GM19193 (cell line): ENCODE measurements at regions not wholly inside any gene's neighbourhood (a gene's known extent, or its start where the extent isn't known, plus 50 kb on each side); places are given as distances from the start of the nearest gene placed in this dataset.

Experiments used
- POLR2A ChIP-seq: IDR thresholded peaks from 4 replicates; pipeline ENCODE4 v1.6.1; 2011; ENCODE audit not compliant: insufficient read depth, insufficient read length; ENCODE audit errors: extremely low read depth

DNA sequence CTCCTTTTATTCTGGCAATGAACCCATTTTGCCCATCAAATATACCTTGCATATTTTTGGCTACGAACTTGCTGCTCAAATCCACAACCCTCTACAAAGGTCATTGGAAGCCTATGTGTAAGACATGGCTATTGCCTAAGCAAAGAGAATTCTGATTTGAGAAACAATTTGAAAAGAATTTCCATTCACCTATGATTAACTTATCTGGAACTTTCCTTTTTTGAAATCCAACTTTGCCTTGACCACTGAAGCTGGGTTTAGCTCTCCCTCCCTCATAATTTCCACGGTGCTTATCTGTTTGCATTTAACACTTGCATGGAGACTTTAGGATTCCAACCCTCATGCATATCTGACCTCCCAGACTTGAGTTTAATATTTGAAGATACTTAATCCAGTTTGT is 1514.7 kb upstream of the SLC10A2 start:
- TF ChIP-seq POLR2A: no peak

GRCh38 chr13:104577071-104577815 is 1511.0 kb upstream of the SLC10A2 start:
- TF ChIP-seq POLR2A: no peak

DNA sequence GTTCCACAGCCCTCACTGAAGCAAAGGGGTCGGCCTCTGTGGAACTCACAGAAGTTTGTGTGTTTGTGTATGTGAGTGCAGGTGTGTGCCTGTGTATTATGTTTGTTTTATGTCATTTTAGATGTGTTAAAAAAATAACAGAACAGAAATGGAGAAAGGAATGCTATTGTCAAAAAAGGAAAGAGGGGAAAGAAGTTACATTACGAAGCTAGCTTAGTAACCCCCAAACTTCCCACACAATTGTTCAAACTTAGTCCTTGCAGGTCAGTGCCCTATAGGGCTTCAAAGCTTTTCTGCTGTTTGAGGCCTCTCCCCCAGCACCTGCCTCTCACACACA is 1505.6 kb upstream of the SLC10A2 start:
- no peak for TF ChIP-seq POLR2A

DNA sequence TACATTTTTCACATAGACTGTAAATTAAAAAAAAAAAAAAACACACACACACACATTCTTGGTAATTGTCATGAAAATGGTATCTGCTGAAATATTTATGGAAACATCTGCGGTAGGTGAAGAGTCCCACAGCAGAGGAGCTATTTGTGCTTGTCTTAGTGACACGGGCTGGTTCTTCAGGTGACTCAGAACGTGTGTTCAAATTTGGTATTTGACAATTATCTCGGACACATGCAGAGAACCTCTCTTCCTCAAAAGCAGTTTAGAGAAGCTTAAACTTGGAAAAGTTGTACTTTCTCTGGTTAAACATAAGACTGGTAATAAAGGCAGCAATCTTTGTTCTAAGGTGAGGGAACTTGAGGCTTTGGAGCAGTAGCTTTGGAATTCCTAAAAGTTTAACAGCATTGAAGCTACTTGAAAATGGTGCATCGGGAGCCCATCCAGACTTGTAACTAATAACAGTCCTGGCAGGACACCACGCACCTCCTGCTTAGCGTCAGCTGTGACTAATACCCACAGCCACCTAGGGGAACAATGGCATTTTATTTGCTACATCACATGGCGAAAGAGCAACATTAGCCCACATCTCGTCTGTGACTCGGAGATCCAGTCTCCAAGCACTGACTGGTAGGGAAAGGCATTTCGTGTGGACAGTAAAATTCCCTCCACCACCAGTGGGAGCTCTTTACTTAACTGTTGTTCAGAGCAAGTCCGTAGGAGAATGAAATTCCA is 1505.1 kb upstream of the SLC10A2 start:
- TF ChIP-seq POLR2A: no peak

DNA sequence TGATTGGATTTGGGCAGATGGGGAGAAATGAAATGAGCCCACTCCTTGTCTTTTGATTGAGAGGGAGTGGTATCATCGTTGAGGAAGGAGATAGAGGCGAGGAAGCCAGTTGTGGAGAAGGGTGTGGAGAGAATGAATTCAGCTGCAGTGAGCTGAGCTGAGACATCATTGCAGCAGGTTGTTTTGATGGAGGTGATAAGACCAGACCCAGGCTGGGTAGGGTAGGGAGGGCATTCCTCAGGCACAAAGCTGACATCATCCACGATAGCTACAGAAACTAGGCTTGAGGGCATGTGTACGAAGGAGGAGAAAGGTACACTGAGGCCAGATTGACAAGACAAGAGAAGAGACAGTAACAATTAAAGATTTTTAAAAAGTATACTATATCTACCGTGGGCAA is 1500.9 kb upstream of the SLC10A2 start:
- TF ChIP-seq POLR2A: no peak

- TF ChIP-seq POLR2A: no peak
Observed at GRCh38 chr13:104565888-104566287, 1499.7 kb upstream of the SLC10A2 start.

DNA sequence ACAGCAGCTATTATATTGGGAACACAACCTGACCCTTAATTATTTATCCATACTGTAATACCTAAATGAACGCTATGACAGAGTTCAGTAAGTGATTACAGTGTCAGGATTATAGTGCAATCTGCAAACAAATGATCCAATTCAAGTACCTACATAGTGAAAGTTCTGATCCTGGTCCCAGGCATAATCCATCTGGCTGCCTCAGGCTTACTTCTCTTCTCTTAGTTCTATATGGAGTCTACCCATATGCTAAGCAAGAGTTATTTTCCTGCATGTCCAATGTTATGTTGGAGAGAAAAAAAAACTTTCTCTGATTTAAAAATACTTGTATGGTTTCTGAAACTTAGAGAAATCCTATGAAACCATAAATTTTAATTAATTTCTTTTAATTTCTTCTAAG is 1487.7 kb upstream of the SLC10A2 start:
- no peak for TF ChIP-seq POLR2A

DNA sequence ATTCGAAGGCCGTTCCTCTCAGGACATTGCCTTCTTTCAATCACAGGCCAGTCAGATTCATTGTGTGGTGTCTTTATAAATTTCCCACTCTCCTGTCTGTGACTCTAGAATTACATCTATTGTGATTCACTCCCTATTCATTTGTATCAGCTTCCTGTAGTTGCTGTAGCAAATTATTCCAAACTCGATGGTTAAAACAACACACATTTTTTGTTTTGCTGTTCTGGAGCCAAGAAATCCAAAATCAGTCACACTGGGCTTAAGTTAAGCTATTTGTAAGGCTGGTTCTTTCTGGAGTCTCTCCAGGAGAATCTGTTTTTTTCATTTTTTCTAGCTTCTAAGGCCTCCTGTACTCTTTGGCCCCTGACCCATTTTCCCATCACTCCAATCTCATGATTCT is 1487.0 kb upstream of the SLC10A2 start:
- TF ChIP-seq POLR2A: no peak

GRCh38 chr13:104534847-104535246 is 1468.6 kb upstream of the SLC10A2 start:
- TF ChIP-seq POLR2A: no peak

DNA sequence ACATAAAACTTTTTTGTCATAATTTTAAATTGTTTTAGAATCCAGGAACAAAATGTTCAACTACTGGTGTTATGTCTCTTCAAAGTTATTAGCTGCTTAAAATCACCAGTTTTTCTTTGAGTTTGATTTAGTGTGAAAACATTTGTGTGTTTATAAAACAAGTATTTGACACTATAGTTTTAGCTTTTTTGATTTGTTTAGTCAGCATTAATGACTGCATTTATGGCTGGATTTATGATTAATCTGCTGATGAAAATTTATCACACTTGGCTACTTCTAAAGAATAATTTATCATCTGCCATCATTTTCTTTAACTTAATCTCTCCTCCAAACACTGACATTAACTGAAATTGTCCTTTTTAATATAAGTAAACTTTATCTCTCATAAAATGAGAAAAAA is 1465.9 kb upstream of the SLC10A2 start:
- no peak for TF ChIP-seq POLR2A

- TF ChIP-seq POLR2A: no peak
Observed at GRCh38 chr13:104530741-104531140, 1464.5 kb upstream of the SLC10A2 start.

DNA sequence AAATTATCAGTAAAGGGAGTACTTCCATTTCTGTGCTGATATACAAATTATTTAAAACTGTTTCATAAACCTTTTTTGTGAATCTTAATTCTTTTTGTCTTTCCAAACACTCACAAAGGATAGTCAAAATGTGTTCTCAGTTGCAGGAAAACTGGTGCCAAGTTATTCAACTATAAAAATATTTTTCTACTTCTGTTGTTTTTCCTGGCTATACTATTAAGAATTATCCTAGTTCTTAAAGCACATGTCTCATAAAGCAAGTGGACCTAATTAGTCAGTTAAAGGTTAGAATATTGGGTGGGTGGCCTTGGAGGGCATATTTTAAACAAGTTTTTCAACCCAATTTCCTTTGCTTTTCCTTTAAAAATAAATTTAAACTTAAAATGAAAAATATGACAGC is 1460.3 kb upstream of the SLC10A2 start:
- no peak for TF ChIP-seq POLR2A

GRCh38 chr13:104525467-104525866 is 1459.2 kb upstream of the SLC10A2 start:
- TF ChIP-seq POLR2A: no peak

DNA sequence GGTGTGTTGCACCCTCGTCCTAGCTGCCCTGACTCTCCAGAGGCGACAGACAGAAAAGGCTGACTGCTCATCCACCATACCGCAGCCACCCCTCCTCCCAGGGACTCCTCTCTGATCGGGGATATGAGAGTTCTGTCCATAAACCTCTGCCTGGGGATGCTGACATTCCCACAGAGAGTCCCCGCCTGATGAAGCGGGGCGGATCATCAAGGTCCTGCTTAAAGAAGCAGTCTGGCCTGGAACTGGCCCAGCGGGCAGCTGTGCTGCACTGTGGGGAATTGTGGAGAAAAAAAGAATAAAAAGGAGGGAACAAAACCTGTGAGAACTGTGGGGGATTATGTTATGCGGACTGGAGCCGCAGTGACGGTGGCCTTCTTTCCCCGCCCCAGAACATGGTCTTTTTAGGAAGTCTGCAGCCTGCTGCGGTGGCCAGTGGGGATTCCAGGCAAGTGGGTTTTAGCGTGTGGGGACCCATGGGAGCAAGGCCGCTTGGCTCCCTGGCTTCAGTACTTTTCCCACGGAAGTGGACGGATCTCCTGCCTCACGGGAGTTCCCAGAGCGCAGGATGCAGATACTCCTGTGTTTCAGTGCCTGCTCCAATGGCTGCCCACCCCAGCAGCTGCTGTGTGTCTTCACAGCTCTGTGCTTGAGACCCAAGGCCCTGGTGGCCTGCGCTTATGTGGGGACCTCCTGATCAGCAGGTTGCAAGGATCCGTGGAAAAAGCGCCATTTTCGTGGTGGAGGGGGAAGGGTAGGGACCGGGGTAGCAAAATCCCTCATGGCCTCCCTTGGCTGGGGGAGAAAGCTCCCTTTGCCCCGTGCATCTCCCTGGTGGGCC is 1456.2 kb upstream of the SLC10A2 start:
- no peak for TF ChIP-seq POLR2A

GRCh38 chr13:104510422-104510821 is 1444.2 kb upstream of the SLC10A2 start:
- no peak for TF ChIP-seq POLR2A
